ENCODE measurements at regions not wholly inside any gene's neighbourhood (a gene's known extent, or its start where the extent isn't known, plus 50 kb on each side); places are given as distances from the start of the nearest gene placed in this dataset.

DNA sequence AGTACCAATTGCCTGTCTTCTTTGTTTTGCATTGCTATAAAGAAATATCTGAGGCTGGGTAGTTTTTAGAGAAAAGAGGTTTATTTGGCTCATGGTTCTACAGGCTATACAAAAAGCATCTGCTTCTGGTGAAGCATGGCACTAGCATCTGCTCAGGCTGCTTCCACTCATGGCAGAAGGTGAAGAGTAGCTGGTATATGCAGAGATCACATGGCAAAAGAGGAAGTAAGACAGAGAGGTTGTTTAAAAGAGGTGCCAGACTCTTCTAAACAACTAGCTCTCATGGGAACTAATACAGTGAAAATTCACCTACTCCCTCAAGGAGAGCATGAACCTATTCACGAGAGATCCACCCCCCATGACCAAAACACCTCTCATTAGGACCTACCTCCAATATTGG, 56.7 kb upstream of the GUCA2B start:
- no peak for DNase-seq (ENCODE audit: insufficient read length, low spot score, missing footprints)
- no peak overlapping the region for H3K4me2 ChIP-seq (ENCODE audit: insufficient read depth, low read length)
- TF ChIP-seq, protein P1, sequence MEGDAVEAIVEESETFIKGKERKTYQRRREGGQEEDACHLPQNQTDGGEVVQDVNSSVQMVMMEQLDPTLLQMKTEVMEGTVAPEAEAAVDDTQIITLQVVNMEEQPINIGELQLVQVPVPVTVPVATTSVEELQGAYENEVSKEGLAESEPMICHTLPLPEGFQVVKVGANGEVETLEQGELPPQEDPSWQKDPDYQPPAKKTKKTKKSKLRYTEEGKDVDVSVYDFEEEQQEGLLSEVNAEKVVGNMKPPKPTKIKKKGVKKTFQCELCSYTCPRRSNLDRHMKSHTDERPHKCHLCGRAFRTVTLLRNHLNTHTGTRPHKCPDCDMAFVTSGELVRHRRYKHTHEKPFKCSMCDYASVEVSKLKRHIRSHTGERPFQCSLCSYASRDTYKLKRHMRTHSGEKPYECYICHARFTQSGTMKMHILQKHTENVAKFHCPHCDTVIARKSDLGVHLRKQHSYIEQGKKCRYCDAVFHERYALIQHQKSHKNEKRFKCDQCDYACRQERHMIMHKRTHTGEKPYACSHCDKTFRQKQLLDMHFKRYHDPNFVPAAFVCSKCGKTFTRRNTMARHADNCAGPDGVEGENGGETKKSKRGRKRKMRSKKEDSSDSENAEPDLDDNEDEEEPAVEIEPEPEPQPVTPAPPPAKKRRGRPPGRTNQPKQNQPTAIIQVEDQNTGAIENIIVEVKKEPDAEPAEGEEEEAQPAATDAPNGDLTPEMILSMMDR (IDR thresholded peaks at IDR 0.05; ENCODE audit: extremely low read depth, low read depth, low read length): no peak

DNA sequence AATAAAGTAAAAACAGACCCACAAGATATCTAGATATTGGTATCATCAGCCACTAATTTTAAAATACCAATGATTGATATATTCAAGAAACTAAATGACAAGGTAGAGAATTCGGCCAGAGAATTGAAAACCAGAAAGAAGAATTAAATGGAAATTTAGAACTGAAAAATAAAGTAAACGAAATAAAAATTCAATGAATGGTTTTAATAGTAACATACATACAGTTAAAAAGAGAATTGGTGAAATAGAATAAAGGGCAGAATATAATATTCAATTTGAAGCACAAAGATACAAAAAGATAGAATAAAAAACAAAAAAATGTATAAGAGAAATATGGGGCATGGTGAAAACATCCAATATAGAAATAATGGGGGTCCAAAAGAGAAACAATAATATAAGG, 64.0 kb upstream of the GUCA2B start:
- no peak for DNase-seq (ENCODE audit: insufficient read length, low spot score, missing footprints)
- TF ChIP-seq, protein P1 (IDR thresholded peaks at IDR 0.05; ENCODE audit: extremely low read depth, low read depth, low read length): no peak
- Histone ChIP-seq H4K20me1 (ENCODE audit: insufficient read depth, low read length) (no peaks in the 10 kb centered on the region), H3K4me2 (ENCODE audit: insufficient read depth, low read length) (no peak overlapping the region), H3K79me2 (ENCODE audit: insufficient read depth, low read length) (no peaks in the 10 kb centered on the region), H3K4me1 (ENCODE audit: insufficient read depth, low read length) (no peaks in the 10 kb centered on the region), H3K27me3 (ENCODE audit: insufficient read depth, low read length) (no peaks in the 10 kb centered on the region), H3K36me3 (ENCODE audit: insufficient read depth, low read length) (no peaks in the 10 kb centered on the region), H2AFZ (ENCODE audit: low read length) (no peak overlapping the region), H3K27ac (ENCODE audit: low read depth, low read length) (no peak overlapping the region), H3K4me3 (ENCODE audit: insufficient read depth, low read length) (no peak overlapping the region), H3K9me3 (ENCODE audit: low read depth, low read length) (no peaks in the 10 kb centered on the region)

More for the DNA sequence above, 56.7 kb upstream of the GUCA2B start:
- H3K4me3 ChIP-seq (ENCODE audit: insufficient read depth, low read length): no peak overlapping the region
- H4K20me1 ChIP-seq (ENCODE audit: insufficient read depth, low read length): no peaks in the 10 kb centered on the region
- H3K79me2 ChIP-seq (ENCODE audit: insufficient read depth, low read length): no peaks in the 10 kb centered on the region
- H3K27me3 ChIP-seq (ENCODE audit: insufficient read depth, low read length): no peaks in the 10 kb centered on the region
- H3K36me3 ChIP-seq (ENCODE audit: insufficient read depth, low read length): no peaks in the 10 kb centered on the region
- no peaks in the 10 kb centered on the region for H3K9me3 ChIP-seq (ENCODE audit: low read depth, low read length)
- H3K4me1 ChIP-seq (ENCODE audit: insufficient read depth, low read length): no peaks in the 10 kb centered on the region
- H3K27ac ChIP-seq (ENCODE audit: low read depth, low read length): no peak overlapping the region
- no peak overlapping the region for H2AFZ ChIP-seq (ENCODE audit: low read length)

DNA sequence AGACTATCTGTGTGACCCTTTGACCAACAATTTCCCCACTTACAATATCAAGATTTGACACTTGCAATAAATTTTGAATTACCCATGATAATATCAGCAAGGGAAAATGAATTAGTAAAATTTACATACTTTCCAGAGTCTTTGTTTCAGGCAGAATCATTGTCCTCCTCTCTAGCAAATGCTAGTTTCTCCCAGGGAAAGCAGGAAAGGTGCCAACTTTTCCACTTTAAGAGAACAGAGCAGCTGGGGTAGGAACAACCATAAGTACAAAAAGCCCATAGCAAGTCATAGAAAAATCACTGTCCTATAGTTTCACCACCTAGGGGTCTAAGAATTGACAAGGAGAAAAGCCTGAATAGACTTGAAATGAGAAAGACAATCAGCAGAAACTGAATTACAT, 67.1 kb upstream of the GUCA2B start:
- H3K36me3 ChIP-seq (ENCODE audit: insufficient read depth, low read length): no peaks in the 10 kb centered on the region
- TF ChIP-seq, protein P1 (IDR thresholded peaks at IDR 0.05; ENCODE audit: extremely low read depth, low read depth, low read length): no peak
- no peak overlapping the region for H3K4me2 ChIP-seq (ENCODE audit: insufficient read depth, low read length)
- H3K4me1 ChIP-seq (ENCODE audit: insufficient read depth, low read length): no peaks in the 10 kb centered on the region
- no peak overlapping the region for H2AFZ ChIP-seq (ENCODE audit: low read length)
- H3K4me3 ChIP-seq (ENCODE audit: insufficient read depth, low read length): no peak overlapping the region
- H3K9me3 ChIP-seq (ENCODE audit: low read depth, low read length): no peaks in the 10 kb centered on the region
- no peak overlapping the region for H3K27ac ChIP-seq (ENCODE audit: low read depth, low read length)
- no peaks in the 10 kb centered on the region for H3K27me3 ChIP-seq (ENCODE audit: insufficient read depth, low read length)
- H4K20me1 ChIP-seq (ENCODE audit: insufficient read depth, low read length): no peaks in the 10 kb centered on the region
- DNase-seq (ENCODE audit: insufficient read length, low spot score, missing footprints): no peak
- no peaks in the 10 kb centered on the region for H3K79me2 ChIP-seq (ENCODE audit: insufficient read depth, low read length)

DNA sequence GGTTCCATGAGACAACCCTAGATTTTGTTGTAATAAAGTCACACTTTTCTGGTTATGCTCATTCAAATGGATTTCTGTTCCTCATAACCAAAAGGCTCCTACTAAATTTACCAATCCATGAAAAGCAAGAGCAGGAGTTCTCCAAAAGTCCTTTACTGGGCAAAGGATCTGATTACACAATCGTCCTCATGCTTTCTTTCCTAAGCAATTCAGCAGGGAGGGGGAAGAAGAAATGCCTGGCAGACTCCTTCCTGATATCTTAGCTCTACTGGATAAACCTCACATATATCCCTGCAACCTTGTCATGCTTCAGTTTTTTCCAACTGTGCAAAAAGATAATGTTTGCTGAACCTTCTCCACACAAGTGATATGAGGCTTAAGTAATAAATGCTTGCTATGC, 67.6 kb upstream of the GUCA2B start:
- H3K79me2 ChIP-seq (ENCODE audit: insufficient read depth, low read length): no peaks in the 10 kb centered on the region
- TF ChIP-seq, protein P1 (IDR thresholded peaks at IDR 0.05; ENCODE audit: extremely low read depth, low read depth, low read length): no peak
- no peaks in the 10 kb centered on the region for H3K9me3 ChIP-seq (ENCODE audit: low read depth, low read length)
- H2AFZ ChIP-seq (ENCODE audit: low read length): no peak overlapping the region
- no peaks in the 10 kb centered on the region for H3K27me3 ChIP-seq (ENCODE audit: insufficient read depth, low read length)
- H3K4me1 ChIP-seq (ENCODE audit: insufficient read depth, low read length): no peaks in the 10 kb centered on the region
- no peak overlapping the region for H3K4me3 ChIP-seq (ENCODE audit: insufficient read depth, low read length)
- H4K20me1 ChIP-seq (ENCODE audit: insufficient read depth, low read length): no peaks in the 10 kb centered on the region
- H3K4me2 ChIP-seq (ENCODE audit: insufficient read depth, low read length): no peak overlapping the region
- no peaks in the 10 kb centered on the region for H3K36me3 ChIP-seq (ENCODE audit: insufficient read depth, low read length)
- no peak overlapping the region for H3K27ac ChIP-seq (ENCODE audit: low read depth, low read length)
- no peak for DNase-seq (ENCODE audit: insufficient read length, low spot score, missing footprints)
